Neuronal stem cell (in vitro differentiated cells): ENCODE measurements at regions not wholly inside any gene's neighbourhood (a gene's known extent, or its start where the extent isn't known, plus 50 kb on each side); places are given as distances from the start of the nearest gene placed in this dataset.

Source experiments
- DNase-seq: peaks from one replicate; pipeline ENCODE4 v3.0.0-alpha.2; 2013; ENCODE audit warnings: low spot score
- H2AFZ ChIP-seq: one replicate; pipeline ENCODE4 v1.6.1; 2013; ENCODE audit warnings: mild to moderate bottlenecking, low read length, inconsistent platforms
- H2AK5ac ChIP-seq: 2 replicates; pipeline ENCODE4 v1.6.1; 2013; ENCODE audit warnings: low read depth, mild to moderate bottlenecking, inconsistent platforms, low read length, moderate library complexity, mixed read lengths
- H2BK120ac ChIP-seq: 2 replicates; pipeline ENCODE4 v1.6.1; 2013; ENCODE audit warnings: low read depth, mild to moderate bottlenecking, inconsistent platforms, low read length, moderate library complexity, mixed read lengths
- H2BK12ac ChIP-seq: one replicate; pipeline ENCODE4 v1.6.1; 2013; ENCODE audit warnings: low read length, inconsistent platforms
- H2BK15ac ChIP-seq: 2 replicates; pipeline ENCODE4 v1.6.1; 2013; ENCODE audit warnings: mild to moderate bottlenecking, low read length, inconsistent platforms, mixed read lengths
- H2BK5ac ChIP-seq: one replicate; pipeline ENCODE4 v1.6.1; 2013; ENCODE audit warnings: inconsistent platforms, mild to moderate bottlenecking, low read length, moderate library complexity
- H3K14ac ChIP-seq: one replicate; pipeline ENCODE4 v1.6.1; 2013; ENCODE audit warnings: low read length, inconsistent platforms
- H3K18ac ChIP-seq: 2 replicates; pipeline ENCODE4 v1.6.1; 2013; ENCODE audit warnings: low read length, inconsistent platforms
- H3K23ac ChIP-seq: 2 replicates; pipeline ENCODE4 v1.6.1; 2013; ENCODE audit warnings: low read depth, mild to moderate bottlenecking, mixed read lengths, low read length, inconsistent platforms; ENCODE audit not compliant: poor library complexity
- H3K27ac ChIP-seq: replicated peaks from 3 replicates; pipeline ENCODE4 v1.5.1; 2013; ENCODE audit warnings: low read length, inconsistent platforms
- H3K27me3 ChIP-seq, 3 experiments: 2 replicates each; pipeline ENCODE4 v1.6.1; 2013; ENCODE audit warnings: low read length in 3 of 3, mild to moderate bottlenecking in 2 of 3, inconsistent platforms in 1 of 3, low read depth in 1 of 3, mixed read lengths in 1 of 3, moderate library complexity in 1 of 3; ENCODE audit not compliant: control insufficient read depth in 3 of 3, insufficient read depth in 3 of 3
- H3K36me3 ChIP-seq, 2 donors: replicated peaks in 1 of 2; 2 replicates each; pipeline ENCODE4 v1.6.1; 2013; ENCODE audit warnings: low read length in 2 of 2; ENCODE audit not compliant: control insufficient read depth in 2 of 2, insufficient read depth in 2 of 2
- H3K4ac ChIP-seq: 2 replicates; pipeline ENCODE4 v1.6.1; 2013; ENCODE audit warnings: inconsistent platforms, mild to moderate bottlenecking, low read length, moderate library complexity
- H3K4me1 ChIP-seq, 2 donors: 1 replicate in 1 of 2; 2 replicates in 1 of 2; pipeline ENCODE4 v1.6.1; 2013; ENCODE audit warnings: low read length in 2 of 2, low read depth in 1 of 2; ENCODE audit not compliant: control insufficient read depth in 2 of 2, insufficient read depth in 1 of 2
- H3K4me2 ChIP-seq: one replicate; pipeline ENCODE4 v1.6.1; 2013; ENCODE audit warnings: mild to moderate bottlenecking, low read length, inconsistent platforms; ENCODE audit not compliant: insufficient read depth, poor library complexity, severe bottlenecking
- H3K4me3 ChIP-seq, 2 donors: 2 replicates each; pipeline ENCODE4 v1.5.1; 2013; ENCODE audit warnings: low read length in 2 of 2, mild to moderate bottlenecking in 2 of 2, inconsistent platforms in 1 of 2, moderate library complexity in 1 of 2
- H3K79me1 ChIP-seq: one replicate; pipeline ENCODE4 v1.6.1; 2013; ENCODE audit warnings: low read depth, mild to moderate bottlenecking, inconsistent platforms, low read length, moderate library complexity
- H3K9ac ChIP-seq: one replicate; pipeline ENCODE4 v1.6.1; 2013; ENCODE audit warnings: mild to moderate bottlenecking, low read depth, low read length, inconsistent platforms; ENCODE audit not compliant: poor library complexity
- H3K9me3 ChIP-seq, 2 donors: replicated peaks in 1 of 2; 2 replicates each; pipeline versions ENCODE3 to v1.6.1; 2013; ENCODE audit warnings: low read length in 2 of 2, mild to moderate bottlenecking in 2 of 2, inconsistent platforms in 1 of 2, low read depth in 1 of 2, mixed read lengths in 1 of 2, moderate library complexity in 1 of 2; ENCODE audit not compliant: control insufficient read depth in 2 of 2, insufficient read depth in 1 of 2
- H4K8ac ChIP-seq: one replicate; pipeline ENCODE4 v1.6.1; 2013; ENCODE audit warnings: low read depth, mild to moderate bottlenecking, inconsistent platforms, low read length, moderate library complexity
- H4K91ac ChIP-seq: one replicate; pipeline ENCODE4 v1.6.1; 2013; ENCODE audit warnings: low read length, low read depth, mild to moderate bottlenecking, inconsistent platforms; ENCODE audit not compliant: poor library complexity
- WGBS, 2 donors: extraction: QIAGEN DNeasy Blood & Tissue Kit; methylation state at CpG; one replicate each; pipeline ENCODE4 v1.1.7; 2013; ENCODE audit warnings: missing lambda C conversion rate in 2 of 2, mixed read lengths in 1 of 2; ENCODE audit not compliant: insufficient read length in 2 of 2, insufficient replicate concordance in 1 of 2; ENCODE audit errors: extremely low coverage in 2 of 2; 5-methylcytosine and 5-hydroxymethylcytosine counted together

GRCh38 chr17:79473111-79473875, 137.6 kb downstream of the RBFOX3 start:
- H2BK120ac ChIP-seq: no peak overlapping the region
- H3K14ac ChIP-seq: no peak overlapping the region
- no peak overlapping the region for H3K4me2 ChIP-seq
- H4K91ac ChIP-seq: no peak overlapping the region
- no peak overlapping the region for H2BK5ac ChIP-seq
- no peak overlapping the region for H2AFZ ChIP-seq
- no peak overlapping the region for H3K18ac ChIP-seq
- no peak for DNase-seq
- no peak overlapping the region for H2BK12ac ChIP-seq
- no peak overlapping the region for H3K4me3 ChIP-seq
- H3K4ac ChIP-seq: no peak overlapping the region
- no peak overlapping the region for H3K27ac ChIP-seq
- H3K9ac ChIP-seq: no peak overlapping the region
- no peak overlapping the region for H4K8ac ChIP-seq
- no peaks in the 10 kb centered on the region for H3K36me3 ChIP-seq
- no CpG with 5 or more reads among the region's 14 CpGs for WGBS, 2 donors
- no peak overlapping the region for H2AK5ac ChIP-seq
- peaks cover 0 to 10% of the 10 kb centered on the region in 2 donors for H3K4me1 ChIP-seq
- no peaks in the 10 kb centered on the region for H3K79me1 ChIP-seq
- no peak overlapping the region for H3K23ac ChIP-seq
- no peak overlapping the region for H2BK15ac ChIP-seq
- no peaks in the 10 kb centered on the region for H3K27me3 ChIP-seq
- peaks cover 0 to 2% of the 10 kb centered on the region in 2 donors for H3K9me3 ChIP-seq

GRCh38 chr17:79470754-79471153, 140.1 kb downstream of the RBFOX3 start:
- Histone ChIP-seq H3K14ac (peak overlapping the region; percentile 78), H3K9me3 (peaks cover 0 to 2% of the 10 kb centered on the region in 2 donors), H3K36me3 (no peaks in the 10 kb centered on the region), H3K27ac (no peak overlapping the region), H3K4me2 (no peak overlapping the region), H2BK15ac (no peak overlapping the region), H2AFZ (no peak overlapping the region), H3K79me1 (no peaks in the 10 kb centered on the region), H3K9ac (no peak overlapping the region), H2BK12ac (no peak overlapping the region), H3K4me3 (no peak overlapping the region), H4K91ac (no peak overlapping the region), H4K8ac (no peak overlapping the region), H2BK5ac (no peak overlapping the region), H2AK5ac (no peak overlapping the region), H2BK120ac (no peak overlapping the region), H3K4me1 (peaks cover 0 to 5% of the 10 kb centered on the region in 2 donors), H3K18ac (no peak overlapping the region), H3K27me3 (no peaks in the 10 kb centered on the region), H3K4ac (no peak overlapping the region), H3K23ac (no peak overlapping the region)
- no peak for DNase-seq
- WGBS, 2 donors: no CpG with 5 or more reads among the region's 4 CpGs

GRCh38 chr17:79469646-79470045, 141.2 kb downstream of the RBFOX3 start:
- H3K14ac ChIP-seq: no peak overlapping the region
- no peak overlapping the region for H2BK120ac ChIP-seq
- no peak overlapping the region for H2AK5ac ChIP-seq
- H3K27me3 ChIP-seq: peaks cover 0 to 5% (median 0%) of the 10 kb centered on the region in 3 experiments
- peaks cover 0 to 2% of the 10 kb centered on the region in 2 donors for H3K9me3 ChIP-seq
- H2BK5ac ChIP-seq: no peak overlapping the region
- no peak overlapping the region for H3K27ac ChIP-seq
- H3K18ac ChIP-seq: no peak overlapping the region
- H3K36me3 ChIP-seq: no peaks in the 10 kb centered on the region
- H3K23ac ChIP-seq: no peak overlapping the region
- WGBS, 2 donors: no CpG with 5 or more reads among the region's 13 CpGs
- DNase-seq: no peak
- H3K4me1 ChIP-seq: peaks cover 0 to 10% of the 10 kb centered on the region in 2 donors
- no peak overlapping the region for H4K8ac ChIP-seq
- H3K4me3 ChIP-seq: peak overlapping the region in 1 of 2 donors; percentile 39
- H2AFZ ChIP-seq: no peak overlapping the region
- peak overlapping the region; percentile 39 for H3K9ac ChIP-seq
- H3K79me1 ChIP-seq: no peaks in the 10 kb centered on the region
- H3K4me2 ChIP-seq: no peak overlapping the region
- H2BK12ac ChIP-seq: no peak overlapping the region
- H3K4ac ChIP-seq: no peak overlapping the region
- peak overlapping the region; percentile 34 for H4K91ac ChIP-seq
- no peak overlapping the region for H2BK15ac ChIP-seq

- no peak overlapping the region for H2BK15ac ChIP-seq
- H2BK120ac ChIP-seq: no peak overlapping the region
- H2BK5ac ChIP-seq: no peak overlapping the region
- H4K91ac ChIP-seq: no peak overlapping the region
- peaks cover 0 to 10% of the 10 kb centered on the region in 2 donors for H3K4me1 ChIP-seq
- H3K79me1 ChIP-seq: no peaks in the 10 kb centered on the region
- WGBS, 2 donors: no CpG with 5 or more reads among the region's 5 CpGs
- no peak overlapping the region for H3K4me2 ChIP-seq
- no peak overlapping the region for H2AFZ ChIP-seq
- no peak overlapping the region for H3K4me3 ChIP-seq
- no peak for DNase-seq
- H3K36me3 ChIP-seq: no peaks in the 10 kb centered on the region
- H4K8ac ChIP-seq: no peak overlapping the region
- H3K27me3 ChIP-seq: peaks cover 0 to 5% (median 0%) of the 10 kb centered on the region in 3 experiments
- no peak overlapping the region for H3K14ac ChIP-seq
- no peak overlapping the region for H3K18ac ChIP-seq
- H2AK5ac ChIP-seq: no peak overlapping the region
- no peak overlapping the region for H3K9ac ChIP-seq
- H3K4ac ChIP-seq: no peak overlapping the region
- no peak overlapping the region for H3K27ac ChIP-seq
- no peak overlapping the region for H2BK12ac ChIP-seq
- no peak overlapping the region for H3K23ac ChIP-seq
- H3K9me3 ChIP-seq: no peaks in the 10 kb centered on the region
Measured at GRCh38 chr17:79468183-79468944, 142.5 kb downstream of the RBFOX3 start.
